HepG2 (cell line): ENCODE measurements at regions not wholly inside any gene's neighbourhood (a gene's known extent, or its start where the extent isn't known, plus 50 kb on each side); places are given as distances from the start of the nearest gene placed in this dataset.

Source experiments
- ATAC-seq: fragments of 200-7000 bp; cut with Tn5 transposase; 3 replicates; pipeline ENCODE4 v1.9.1; 2020; ENCODE audit warnings: mild to moderate bottlenecking, moderate library complexity
- BruUV-seq: library from RNA; stranded (reverse); fragments of 400-500 nt; replicated peaks from 2 replicates; lab custom pipeline; 2021; lab: Mats Ljungman, UMichigan
- CTCF ChIA-PET: fragments of 300-600 bp; formaldehyde crosslinking; extraction: SDS; loops from one replicate; lab custom pipeline; 2021; ENCODE audit warnings: low total read pairs, inconsistent platforms, low intra/inter-chr PET ratio; lab: Yijun Ruan, JAX
- POLR2A ChIA-PET: fragments of 350-600 bp; sonication (Branson Sonifier 250); formaldehyde crosslinking; loops from one replicate; lab custom pipeline; 2020; ENCODE audit warnings: antibody characterized with exemption, inconsistent platforms; lab: Yijun Ruan, JAX
- DNase-seq: peaks from one replicate; pipeline ENCODE4 v3.0.0-alpha.2; 2015; ENCODE audit warnings: low spot score
- FAIRE-seq: peaks from 3 replicates; lab custom pipeline; 2011; peaks lifted over from hg19 to GRCh38; lab: Jason Lieb, UNC
- H2AFZ ChIP-seq: one replicate; pipeline ENCODE4 v1.6.1; 2011; ENCODE audit warnings: low read length, inconsistent platforms
- H3K27ac ChIP-seq: fragments of 300-600 bp; 3 replicates; pipeline ENCODE4 v1.8.0; 2011; ENCODE audit warnings: mixed run types, mild to moderate bottlenecking, mixed read lengths, low read length, inconsistent platforms; ENCODE audit not compliant: insufficient read depth; ENCODE audit errors: extremely low read length
- H3K27me3 ChIP-seq, 2 experiments: fragments of 200-600 bp in 1 of 2; 2 replicates in 1 of 2; 3 replicates in 1 of 2; pipeline versions ENCODE4 v1.6.0 to v1.8.0; 2011; ENCODE audit warnings: low read length in 2 of 2, mild to moderate bottlenecking in 2 of 2, moderate library complexity in 2 of 2, inconsistent platforms in 1 of 2; ENCODE audit not compliant: insufficient read depth in 2 of 2, control insufficient read depth in 1 of 2
- H3K36me3 ChIP-seq, 2 experiments: fragments of 200-600 bp in 1 of 2; replicated peaks in 1 of 2; 2 replicates in 1 of 2; 3 replicates in 1 of 2; pipeline versions ENCODE4 v1.5.1 to v1.8.0; 2011; ENCODE audit warnings: low read length in 2 of 2, inconsistent platforms in 1 of 2; ENCODE audit not compliant: insufficient read depth in 2 of 2, control insufficient read depth in 1 of 2
- H3K4me1 ChIP-seq: 2 replicates; pipeline ENCODE4 v1.5.1; 2012; ENCODE audit warnings: low read length, inconsistent platforms; ENCODE audit not compliant: insufficient read depth
- H3K4me2 ChIP-seq: 2 replicates; pipeline ENCODE4 v1.6.0; 2011; ENCODE audit warnings: low read depth, low read length, inconsistent platforms
- H3K4me3 ChIP-seq, 3 experiments: fragments of 200-600 bp in 1 of 3; sonication (generic), shearing (Covaris generic) in 1 of 3; replicated peaks in 1 of 3; 2 replicates each; pipeline ENCODE4 v1.5.1; 2011 to 2016; ENCODE audit warnings: low read length in 3 of 3, inconsistent platforms in 2 of 3, low read depth in 2 of 3, mild to moderate bottlenecking in 2 of 3, control low read depth in 1 of 3, mixed read lengths in 1 of 3; ENCODE audit not compliant: insufficient read depth in 1 of 3
- H3K79me2 ChIP-seq: one replicate; pipeline ENCODE4 v1.6.1; 2011; ENCODE audit warnings: low read length, inconsistent platforms; ENCODE audit not compliant: insufficient read depth
- H3K9ac ChIP-seq: 2 replicates; pipeline ENCODE4 v1.6.0; 2011; ENCODE audit warnings: mild to moderate bottlenecking, low read depth, low read length, inconsistent platforms; ENCODE audit not compliant: insufficient read depth
- H3K9me3 ChIP-seq: 2 replicates; pipeline ENCODE4 v1.5.1; 2012; ENCODE audit warnings: mild to moderate bottlenecking, low read length
- H4K20me1 ChIP-seq: 2 replicates; pipeline ENCODE4 v1.6.0; 2011; ENCODE audit warnings: inconsistent platforms, mild to moderate bottlenecking, low read length, moderate library complexity; ENCODE audit not compliant: insufficient read depth
- ATF5 ChIP-seq: sonication (generic); formaldehyde crosslinking; IDR thresholded peaks from 2 replicates; pipeline ENCODE4 v1.4.0; 2020; ENCODE audit warnings: mild to moderate bottlenecking, low read depth, missing genetic modification reagents
- ATF7 ChIP-seq, 2 experiments: fragments of 450-650 bp in 1 of 2; sonication (generic) in 1 of 2; formaldehyde crosslinking in 1 of 2; IDR thresholded peaks; 2 replicates each; pipeline versions ENCODE4 v1.4.0 to v1.6.1; 2016 to 2020; ENCODE audit warnings: antibody characterized with exemption in 1 of 2, mild to moderate bottlenecking in 1 of 2, missing genetic modification reagents in 1 of 2
- CHCHD3 ChIP-seq: sonication (generic); formaldehyde crosslinking; IDR thresholded peaks from 2 replicates; pipeline ENCODE4 v1.8.0; 2022; ENCODE audit warnings: mild to moderate bottlenecking, missing genetic modification reagents, moderate library complexity
- CREB3 ChIP-seq: sonication (generic); formaldehyde crosslinking; IDR thresholded peaks from 2 replicates; pipeline ENCODE4 v1.5.0; 2020; ENCODE audit warnings: missing genetic modification reagents
- GTF2F1 ChIP-seq: fragments of 150-350 bp; IDR thresholded peaks from 2 replicates; pipeline ENCODE4 v1.6.1; 2014; ENCODE audit warnings: low read length
- HIVEP1 ChIP-seq: sonication (generic); formaldehyde crosslinking; IDR thresholded peaks from 2 replicates; pipeline ENCODE4 v1.4.0; 2020; ENCODE audit warnings: mild to moderate bottlenecking, missing genetic modification reagents
- IKZF5 ChIP-seq: IDR thresholded peaks from 2 replicates; pipeline ENCODE4 v1.6.1; 2018; ENCODE audit warnings: missing genetic modification reagents, mild to moderate bottlenecking, missing compliant biosample characterization
- ISL2 ChIP-seq: sonication (generic); formaldehyde crosslinking; IDR thresholded peaks from 2 replicates; pipeline ENCODE4 v1.5.0; 2020; ENCODE audit warnings: missing genetic modification reagents
- MAFK ChIP-seq, 2 experiments: IDR thresholded peaks in 1 of 2; conservative IDR thresholded peaks in 1 of 2; 2 replicates each; pipeline ENCODE4 v1.6.1; 2011; ENCODE audit warnings: improper control_type of control experiment in 2 of 2, low read length in 2 of 2
- NCOA5 ChIP-seq: sonication (generic); formaldehyde crosslinking; IDR thresholded peaks from 2 replicates; pipeline ENCODE4 v1.4.0; 2020; ENCODE audit warnings: missing genetic modification reagents
- PRDM10 ChIP-seq: sonication (generic); formaldehyde crosslinking; IDR thresholded peaks from 2 replicates; pipeline ENCODE4 v1.4.0; 2020; ENCODE audit warnings: low read depth, missing genetic modification reagents
- SMYD3 ChIP-seq: sonication (generic); formaldehyde crosslinking; IDR thresholded peaks from 2 replicates; pipeline ENCODE4 v1.8.1; 2023; ENCODE audit warnings: mild to moderate bottlenecking, missing genetic modification reagents
- TAF1 ChIP-seq: sonication (generic); formaldehyde crosslinking; IDR thresholded peaks from 2 replicates; pipeline ENCODE4 v1.4.0; 2020; ENCODE audit warnings: missing genetic modification reagents
- ZNF124 ChIP-seq: sonication (generic); formaldehyde crosslinking; IDR thresholded peaks from 2 replicates; pipeline ENCODE4 v1.4.0; 2020; ENCODE audit warnings: missing genetic modification reagents
- ZNF256 ChIP-seq: sonication (generic); formaldehyde crosslinking; conservative IDR thresholded peaks from 2 replicates; pipeline ENCODE4 v1.4.0; 2020; ENCODE audit warnings: missing genetic modification reagents
- ZNF496 ChIP-seq: sonication (generic); formaldehyde crosslinking; IDR thresholded peaks from 2 replicates; pipeline ENCODE4 v1.8.1; 2023; ENCODE audit warnings: mild to moderate bottlenecking, moderate library complexity, missing genetic modification reagents; ENCODE audit not compliant: insufficient replicate concordance
- ZNF598 ChIP-seq: sonication (generic); formaldehyde crosslinking; IDR thresholded peaks from 2 replicates; pipeline ENCODE4 v1.5.1; 2020; ENCODE audit warnings: mild to moderate bottlenecking, missing genetic modification reagents, borderline replicate concordance
- WGBS: methylation state at CpG from one replicate; pipeline ENCODE4 v1.1.6; 2017; ENCODE audit warnings: low lambda C conversion rate; 5-methylcytosine and 5-hydroxymethylcytosine counted together
- in situ Hi-C: cut with HindIII; loops from 2 replicates; pipeline ENCODE4 v1.10.0; 2017; ENCODE audit warnings: low pct_unique_long_range_greater_than_20kb; ENCODE audit not compliant: extremely low pct_ligation_motif_present
- intact Hi-C: fragments of 100-400 bp; cut with micrococcal nuclease; formaldehyde crosslinking; loops from one replicate; pipeline ENCODE4 v1.10.0; 2022; ENCODE audit not compliant: unreplicated experiment
- TF ChIP-seq, protein P1 (sequence below): sonication (generic); formaldehyde crosslinking; IDR thresholded peaks from 2 replicates; pipeline ENCODE4 v1.8.0; 2022; ENCODE audit warnings: missing genetic modification reagents, low read depth, mild to moderate bottlenecking, borderline replicate concordance

- TF ChIP-seq TAF1 (CRISPR knock-in tag) (no peak), CHCHD3 (CRISPR knock-in tag) (no peak), IKZF5 (no peak), ZNF598 (no peak), ZNF496 (no peak), PRDM10 (CRISPR knock-in tag) (no peak), CREB3 (no peak), NCOA5 (CRISPR knock-in tag) (no peak), SMYD3 (no peak), ISL2 (CRISPR knock-in tag) (no peak), MAFK (conservative IDR thresholded peaks at IDR 0.05 in 1 of 2, IDR thresholded peaks at IDR 0.05 in 1 of 2; ENCODE audit: low read length in 2 of 2) (no peak), ZNF124 (no peak), GTF2F1 (no peak), ZNF256 (CRISPR knock-in tag) (no peak), ATF7 (IDR thresholded peaks at IDR 0.05) (no peak), ATF7 (CRISPR knock-in tag; IDR thresholded peaks at IDR 0.05) (no peak), HIVEP1 (CRISPR knock-in tag) (no peak), ATF5 (CRISPR knock-in tag) (no peak)
- TF ChIP-seq, protein P1, sequence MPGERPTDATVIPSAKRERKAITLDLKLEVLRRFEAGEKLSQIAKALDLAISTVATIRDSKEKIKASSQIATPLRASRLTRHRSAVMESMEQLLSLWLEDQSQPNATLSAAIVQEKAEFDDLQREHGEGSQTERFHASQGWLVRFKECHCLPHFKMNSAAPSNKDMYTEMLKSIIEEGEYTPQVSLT (CRISPR knock-in tag) = no peak
- BruUV-seq = no TSS peak
- in situ Hi-C loops = no loop called here
These were observed 258.1 kb downstream of the RAB38 start for GRCh38 chr11:87917111-87917510.

More at GRCh38 chr11:87917111-87917510, 258.1 kb downstream of the RAB38 start:
- intact Hi-C loops = no loop called here
- Histone ChIP-seq H4K20me1 (no peaks in the 10 kb centered on the region), H2AFZ (no peak overlapping the region), H3K4me1 (no peaks in the 10 kb centered on the region), H3K36me3 (no peaks in the 10 kb centered on the region), H3K79me2 (no peaks in the 10 kb centered on the region), H3K27ac (no peak overlapping the region), H3K9ac (no peak overlapping the region), H3K27me3 (no peaks in the 10 kb centered on the region), H3K4me2 (no peak overlapping the region), H3K9me3 (peaks cover 6% of the 10 kb centered on the region; the same call in 1 of the 2 replicates), H3K4me3 (no peak overlapping the region)
- WGBS = 0% methylated on average over 3 of the region's 3 CpGs
- FAIRE-seq = no peak
- CTCF ChIA-PET = no interaction called here
- POLR2A ChIA-PET = no interaction called here
- ATAC-seq = no peak
- DNase-seq = no peak
